ENCODE measurements at regions not wholly inside any gene's neighbourhood (a gene's known extent, or its start where the extent isn't known, plus 50 kb on each side); places are given as distances from the start of the nearest gene placed in this dataset.

- Histone ChIP-seq H3K36me3 (no peaks in the 10 kb centered on the region), H3K9me3 (no peaks in the 10 kb centered on the region), H3K27me3 (no peaks in the 10 kb centered on the region), H3K4me1 (no peaks in the 10 kb centered on the region), H3K27ac (no peak overlapping the region), H3K4me3 (no peak overlapping the region)
- WGBS, 2 donors: 75 to 76% methylated on average over 3 of the region's 3 CpGs
- peak in 1 of 2 donors; percentile 68 for ATAC-seq (ENCODE audit: low FRiP score in 2 of 2)
- TF ChIP-seq POLR2AphosphoS5 (IDR thresholded peaks at IDR 0.05) (no peak), EP300 (IDR thresholded peaks at IDR 0.05) (no peak), POLR2A (IDR thresholded peaks at IDR 0.05) (no peak), CTCF (IDR thresholded peaks at IDR 0.05) (no peak)
- DNase-seq: no peak
Observed at GRCh38 chr13:39185326-39185725, 147.1 kb downstream of the NHLRC3 start.

GRCh38 chr13:39186205-39186875 lies 148.1 kb downstream of the NHLRC3 start:
- ATAC-seq (ENCODE audit: low FRiP score in 2 of 2) (peak in 1 of 2 donors; percentile 83), DNase-seq (no peak)
- no peaks in the 10 kb centered on the region for H3K27me3 ChIP-seq
- H3K9me3 ChIP-seq: no peaks in the 10 kb centered on the region
- no peak overlapping the region for H3K4me3 ChIP-seq
- H3K36me3 ChIP-seq: no peaks in the 10 kb centered on the region
- TF ChIP-seq EP300 (IDR thresholded peaks at IDR 0.05) (no peak), POLR2A (IDR thresholded peaks at IDR 0.05) (no peak)
- H3K27ac ChIP-seq: no peak overlapping the region
- no peaks in the 10 kb centered on the region for H3K4me1 ChIP-seq
- 74 to 87% methylated on average over 2 of the region's 2 CpGs for WGBS, 2 donors

- Histone ChIP-seq H3K27ac (no peak overlapping the region), H3K4me3 (no peak overlapping the region), H3K36me3 (no peaks in the 10 kb centered on the region), H3K9me3 (no peaks in the 10 kb centered on the region), H3K27me3 (no peaks in the 10 kb centered on the region), H3K4me1 (no peaks in the 10 kb centered on the region)
- 69 to 81% methylated on average over 1 of the region's 1 CpG for WGBS, 2 donors
- ATAC-seq (ENCODE audit: low FRiP score in 2 of 2) (no peak), DNase-seq (no peak)
- TF ChIP-seq EP300 (IDR thresholded peaks at IDR 0.05) (no peak), POLR2A (IDR thresholded peaks at IDR 0.05) (no peak), CTCF (IDR thresholded peaks at IDR 0.05) (no peak), POLR2AphosphoS5 (IDR thresholded peaks at IDR 0.05) (no peak)
Observed at GRCh38 chr13:39189778-39190177, 151.5 kb downstream of the NHLRC3 start.

- Histone ChIP-seq H3K36me3 (no peaks in the 10 kb centered on the region), H3K9me3 (no peaks in the 10 kb centered on the region), H3K4me3 (no peak overlapping the region), H3K27me3 (no peaks in the 10 kb centered on the region), H3K4me1 (peaks cover 0 to 10% (median 4%) of the 10 kb centered on the region in 4 donors), H3K27ac (peak overlapping the region in 3 of 4 donors; percentile 13 to 24 (median 18))
- no peak for ATAC-seq (ENCODE audit: low FRiP score in 2 of 2)
- no peak for TF ChIP-seq POLR2AphosphoS5 (IDR thresholded peaks at IDR 0.05)
- no peak for TF ChIP-seq POLR2A (IDR thresholded peaks at IDR 0.05)
- TF ChIP-seq CTCF (IDR thresholded peaks at IDR 0.05): no peak
- TF ChIP-seq EP300 (IDR thresholded peaks at IDR 0.05): no peak
- WGBS, 2 donors: 49 to 51% methylated on average over 5 of the region's 5 CpGs
- no peak for DNase-seq
Observed at GRCh38 chr13:39196965-39197646, 158.8 kb downstream of the NHLRC3 start.

GRCh38 chr13:39197647-39198007 lies 159.4 kb downstream of the NHLRC3 start:
- no peaks in the 10 kb centered on the region for H3K36me3 ChIP-seq
- H3K4me1 ChIP-seq: peaks cover 0 to 10% (median 4%) of the 10 kb centered on the region in 4 donors
- H3K4me3 ChIP-seq: no peak overlapping the region
- no peaks in the 10 kb centered on the region for H3K27me3 ChIP-seq
- TF ChIP-seq POLR2AphosphoS5 (IDR thresholded peaks at IDR 0.05): no peak
- no peak for TF ChIP-seq EP300 (IDR thresholded peaks at IDR 0.05)
- no peak for TF ChIP-seq POLR2A (IDR thresholded peaks at IDR 0.05)
- no peak for TF ChIP-seq CTCF (IDR thresholded peaks at IDR 0.05)
- H3K27ac ChIP-seq: peak overlapping the region in 3 of 4 donors; percentile 12 to 24 (median 13)
- ATAC-seq (ENCODE audit: low FRiP score in 2 of 2) (no peak), DNase-seq (no peak)
- no peaks in the 10 kb centered on the region for H3K9me3 ChIP-seq
